IMR-90 (cell line): ENCODE measurements at regions not wholly inside any gene's neighbourhood (a gene's known extent, or its start where the extent isn't known, plus 50 kb on each side); places are given as distances from the start of the nearest gene placed in this dataset.

Experiments used
- ATAC-seq: fragments of 200-7000 bp; cut with Tn5 transposase; 2 replicates; pipeline ENCODE4 v1.9.1; 2020; ENCODE audit warnings: low read depth, mild to moderate bottlenecking, moderate library complexity
- BruUV-seq: library from RNA; stranded (reverse); fragments of 400-500 nt; replicated peaks from 2 replicates; lab custom pipeline; 2021; lab: Mats Ljungman, UMichigan
- CTCF ChIA-PET: fragments of 300-600 bp; formaldehyde crosslinking; extraction: SDS; loops from one replicate; lab custom pipeline; 2021; ENCODE audit warnings: antibody characterized with exemption; lab: Yijun Ruan, JAX
- POLR2A ChIA-PET: fragments of 300-600 bp; sonication (Branson Sonifier 250); formaldehyde crosslinking; loops from one replicate; lab custom pipeline; 2022; ENCODE audit warnings: antibody characterized with exemption; ENCODE audit not compliant: unreplicated experiment; lab: Charles Lee
- DNase-seq: peaks from one replicate; pipeline ENCODE4 v3.0.0; 2013
- H2AFZ ChIP-seq: replicated peaks from 2 replicates; pipeline ENCODE3; 2013; ENCODE audit warnings: low read length, mild to moderate bottlenecking; ENCODE audit not compliant: poor library complexity
- H2AK5ac ChIP-seq: 2 replicates; pipeline ENCODE4 v1.6.1; 2013; ENCODE audit warnings: low read depth, low read length, inconsistent platforms
- H2AK9ac ChIP-seq: replicated peaks from 2 replicates; pipeline ENCODE3; 2013; ENCODE audit warnings: mild to moderate bottlenecking, low read depth, low read length, moderate library complexity; ENCODE audit not compliant: poor library complexity
- H2BK120ac ChIP-seq: 2 replicates; pipeline ENCODE4 v1.6.1; 2013; ENCODE audit warnings: low read depth, low read length, inconsistent platforms
- H2BK15ac ChIP-seq: 3 replicates; pipeline ENCODE4 v1.6.1; 2013; ENCODE audit warnings: low read depth, low read length, inconsistent platforms
- H2BK20ac ChIP-seq: 2 replicates; pipeline ENCODE4 v1.6.1; 2013; ENCODE audit warnings: low read depth, mild to moderate bottlenecking, inconsistent platforms, low read length, moderate library complexity
- H2BK5ac ChIP-seq: 2 replicates; pipeline ENCODE4 v1.6.1; 2013; ENCODE audit warnings: mild to moderate bottlenecking, low read depth, low read length, inconsistent platforms; ENCODE audit not compliant: poor library complexity, severe bottlenecking
- H3K14ac ChIP-seq: replicated peaks from 2 replicates; pipeline ENCODE4 v1.6.1; 2013; ENCODE audit warnings: low read depth, low read length, inconsistent platforms
- H3K18ac ChIP-seq: 2 replicates; pipeline ENCODE4 v1.6.1; 2013; ENCODE audit warnings: low read depth, low read length, control low read depth
- H3K23ac ChIP-seq: 2 replicates; pipeline ENCODE4 v1.6.1; 2013; ENCODE audit warnings: low read depth, low read length, inconsistent platforms
- H3K27ac ChIP-seq: 2 replicates; pipeline ENCODE4 v1.5.1; 2013; ENCODE audit warnings: mild to moderate bottlenecking, control low read depth, low read length; ENCODE audit not compliant: insufficient read depth
- H3K27me3 ChIP-seq: 2 replicates; pipeline ENCODE4 v1.6.1; 2013; ENCODE audit warnings: low read length; ENCODE audit not compliant: control insufficient read depth, insufficient read depth
- H3K36me3 ChIP-seq: 2 replicates; pipeline ENCODE4 v1.6.1; 2013; ENCODE audit warnings: low read length, mixed read lengths; ENCODE audit not compliant: control insufficient read depth, insufficient read depth
- H3K4ac ChIP-seq: 2 replicates; pipeline ENCODE4 v1.6.1; 2013; ENCODE audit warnings: low read depth, low read length, inconsistent platforms
- H3K4me1 ChIP-seq: 2 replicates; pipeline ENCODE4 v1.6.1; 2013; ENCODE audit warnings: low read length, mixed read lengths; ENCODE audit not compliant: control insufficient read depth, insufficient read depth
- H3K4me2 ChIP-seq: 2 replicates; pipeline ENCODE4 v1.6.1; 2013; ENCODE audit warnings: low read depth, mild to moderate bottlenecking, control low read depth, low read length, moderate library complexity
- H3K4me3 ChIP-seq: 2 replicates; pipeline ENCODE4 v1.5.1; 2013; ENCODE audit warnings: low read depth, mild to moderate bottlenecking, control low read depth, low read length, moderate library complexity; ENCODE audit not compliant: insufficient read depth
- H3K56ac ChIP-seq: 2 replicates; pipeline ENCODE4 v1.6.1; 2013; ENCODE audit warnings: low read length, inconsistent platforms; ENCODE audit not compliant: insufficient read depth; ENCODE audit errors: extremely low read depth
- H3K79me1 ChIP-seq, 2 experiments: 2 replicates each; pipeline ENCODE4 v1.6.1; 2013; ENCODE audit warnings: low read length in 2 of 2, inconsistent platforms in 1 of 2, low read depth in 1 of 2
- H3K9ac ChIP-seq: 2 replicates; pipeline ENCODE4 v1.6.1; 2013; ENCODE audit warnings: low read depth, low read length, control low read depth
- H3K9me1 ChIP-seq: 2 replicates; pipeline ENCODE4 v1.6.1; 2013; ENCODE audit warnings: low read length, inconsistent platforms; ENCODE audit not compliant: insufficient read depth
- H3K9me3 ChIP-seq: 2 replicates; pipeline ENCODE4 v1.6.1; 2013; ENCODE audit warnings: low read length; ENCODE audit not compliant: control insufficient read depth, insufficient read depth
- H4K20me1 ChIP-seq: 2 replicates; pipeline ENCODE4 v1.6.1; 2013; ENCODE audit warnings: low read length, inconsistent platforms; ENCODE audit not compliant: insufficient read depth
- H4K5ac ChIP-seq: 2 replicates; pipeline ENCODE4 v1.6.1; 2013; ENCODE audit warnings: mild to moderate bottlenecking, low read depth, low read length, control low read depth
- H4K8ac ChIP-seq, 2 experiments: 2 replicates each; pipeline ENCODE4 v1.6.1; 2013; ENCODE audit warnings: low read depth in 2 of 2, low read length in 2 of 2, control low read depth in 1 of 2, inconsistent platforms in 1 of 2
- H4K91ac ChIP-seq: 2 replicates; pipeline ENCODE4 v1.6.1; 2013; ENCODE audit warnings: low read depth, low read length, inconsistent platforms; ENCODE audit not compliant: insufficient read depth
- RCOR1 ChIP-seq: IDR thresholded peaks from 2 replicates; pipeline ENCODE4 v1.6.1; 2012; ENCODE audit warnings: mild to moderate bottlenecking, low read length, improper control_type of control experiment; ENCODE audit not compliant: insufficient replicate concordance
- whole genome bisulfite sequencing, 2 experiments: methylation state at CpG; one replicate each; pipeline versions ENCODE4 v1.1.5 to v1.1.7; 2013; ENCODE audit warnings: missing lambda C conversion rate in 2 of 2; ENCODE audit not compliant: insufficient read length in 1 of 2; ENCODE audit errors: extremely low coverage in 2 of 2; 5-methylcytosine and 5-hydroxymethylcytosine counted together
- dilution Hi-C: fragments of 300-500 bp; cut with HindIII; formaldehyde crosslinking; loops from one replicate; pipeline ENCODE4 v1.14.3; 2018; ENCODE audit warnings: low sequenced_read_pairs; ENCODE audit not compliant: unreplicated experiment
- in situ Hi-C: fragments of 300-500 bp; cut with MboI; formaldehyde crosslinking; loops from 3 replicates; pipeline ENCODE4 v1.14.3; 2019; ENCODE audit warnings: low sequenced_read_pairs, inconsistent platforms, mixed read lengths
- intact Hi-C: fragments of 100-400 bp; cut with micrococcal nuclease; formaldehyde crosslinking; loops from 2 replicates; pipeline ENCODE4 v1.10.0; 2022

DNA sequence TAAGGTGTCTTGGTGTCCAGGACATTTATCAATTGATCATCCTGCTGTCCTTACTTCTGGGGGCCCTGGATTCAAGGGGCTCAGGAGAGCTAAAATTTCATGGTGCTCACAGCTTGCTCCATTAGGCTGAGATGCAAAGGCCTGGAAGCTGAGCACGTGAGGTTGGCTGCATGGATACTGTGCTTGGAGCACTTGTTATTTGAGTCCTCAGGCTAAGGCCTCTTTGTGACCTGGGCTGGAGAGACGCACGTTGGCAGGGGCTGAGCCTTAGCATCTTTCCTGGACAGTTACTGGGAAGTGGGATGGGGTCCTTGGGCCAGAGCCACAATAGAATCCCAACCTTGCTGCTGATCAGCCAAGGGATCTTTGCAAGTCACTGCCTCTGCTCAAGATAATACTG lies 151.2 kb upstream of the HS6ST1 start:
- intact Hi-C loops, result loop anchor here (5.0 to 10.0 kb wide), 2 partner anchors 148 to 265 kb away; no protein-coding TSS in a partner anchor
- Histone ChIP-seq H2BK15ac (no peak overlapping the region), H3K4me2 (no peak overlapping the region), H3K4ac (no peak overlapping the region), H3K4me3 (no peak overlapping the region), H2BK20ac (no peak overlapping the region), H3K79me1 (no peaks in the 10 kb centered on the region), H2AK9ac (no peak overlapping the region), H4K20me1 (no peaks in the 10 kb centered on the region), H3K4me1 (peaks cover 6% of the 10 kb centered on the region; the same call in 1 of the 2 replicates), H3K9ac (no peak overlapping the region), H4K5ac (no peak overlapping the region), H3K27me3 (peaks cover 3% of the 10 kb centered on the region; the same call in 1 of the 2 replicates), H4K91ac (no peak overlapping the region), H2AK5ac (no peak overlapping the region), H3K27ac (no peak overlapping the region), H2AFZ (no peak overlapping the region), H2BK5ac (no peak overlapping the region), H3K36me3 (no peaks in the 10 kb centered on the region), H3K9me1 (peaks cover 8% of the 10 kb centered on the region; the same call in 1 of the 2 replicates), H3K18ac (no peak overlapping the region), H3K56ac (no peak overlapping the region), H2BK120ac (no peak overlapping the region), H3K23ac (no peak overlapping the region), H3K9me3 (peaks cover 36% of the 10 kb centered on the region), H4K8ac (no peak overlapping the region), H3K14ac (no peak overlapping the region)
- ATAC-seq (no peak), DNase-seq (no peak)
- TF ChIP-seq RCOR1, result no peak
- dilution Hi-C loops, result no loop called here
- in situ Hi-C loops, result no loop called here
- no TSS peak for BruUV-seq
- 60% methylated on average over 1 of the region's 3 CpGs; no CpG with 5 or more reads in 1 of the 2 experiments for WGBS, 2 experiments
- ChIA-PET POLR2A (no interaction called here), CTCF (no interaction called here)
